Stimulated activated CD4-positive, alpha-beta T cell treated with anti-CD3 and anti-CD28 coated beads, TNF-alpha, amount 100 ng/mL, for 24 hours (primary cell): ENCODE measurements at regions not wholly inside any gene's neighbourhood (a gene's known extent, or its start where the extent isn't known, plus 50 kb on each side); places are given as distances from the start of the nearest gene placed in this dataset.

ENCODE experiments used
- DNase-seq, 3 experiments: peaks; one replicate each; pipeline ENCODE4 v3.0.0-alpha.2; 2020; ENCODE audit warnings: low read depth in 3 of 3

GRCh38 chr15:95998935-95999334 is 331.6 kb upstream of the NR2F2 start:
- DNase-seq = no peak

DNA sequence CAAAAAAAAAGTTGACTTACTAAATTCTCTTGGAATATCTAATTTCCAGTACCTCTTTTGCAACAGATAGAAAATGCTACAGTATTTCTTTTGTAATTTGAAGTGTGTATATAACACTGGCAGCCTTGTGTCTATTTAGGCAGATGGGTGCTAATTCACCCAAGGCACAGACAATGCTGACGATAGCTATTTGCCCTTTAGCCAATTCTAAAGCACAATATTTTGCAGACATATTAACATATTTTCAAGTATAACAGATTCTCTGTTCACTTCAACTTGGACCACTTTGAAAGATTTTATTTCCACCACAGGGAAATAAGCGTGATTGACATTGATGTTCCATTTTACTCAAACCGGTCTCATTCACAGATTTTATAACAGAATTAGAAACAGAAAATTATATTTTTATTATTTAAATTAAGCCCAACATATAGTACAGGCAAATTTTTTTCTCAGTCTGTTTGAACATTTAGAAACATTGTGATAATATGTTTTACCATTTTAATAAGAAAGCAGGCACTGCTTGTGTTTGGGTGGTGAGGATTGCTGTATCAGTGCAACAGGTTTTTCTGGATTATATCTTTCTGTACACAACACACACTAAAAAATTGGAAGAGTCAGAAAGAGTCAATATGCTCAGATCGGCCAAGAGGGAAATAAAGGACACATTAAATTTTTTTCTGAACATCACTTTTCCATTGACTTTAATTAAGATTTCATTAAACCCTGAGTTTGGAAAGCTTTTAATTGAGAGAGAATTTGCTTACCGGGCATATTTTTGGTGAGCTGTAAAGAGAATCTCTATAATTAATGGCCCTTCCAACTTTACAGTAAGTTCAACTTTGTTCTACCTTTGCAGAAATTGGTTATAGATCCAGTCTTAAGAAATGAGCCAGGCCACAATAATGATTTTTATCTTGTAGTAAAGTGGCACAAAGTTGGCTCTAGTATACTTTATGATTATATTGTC is 327.3 kb upstream of the NR2F2 start:
- no peak for DNase-seq

- no peak for DNase-seq
These were observed 324.6 kb upstream of the NR2F2 start for GRCh38 chr15:96005906-96006305.

DNA sequence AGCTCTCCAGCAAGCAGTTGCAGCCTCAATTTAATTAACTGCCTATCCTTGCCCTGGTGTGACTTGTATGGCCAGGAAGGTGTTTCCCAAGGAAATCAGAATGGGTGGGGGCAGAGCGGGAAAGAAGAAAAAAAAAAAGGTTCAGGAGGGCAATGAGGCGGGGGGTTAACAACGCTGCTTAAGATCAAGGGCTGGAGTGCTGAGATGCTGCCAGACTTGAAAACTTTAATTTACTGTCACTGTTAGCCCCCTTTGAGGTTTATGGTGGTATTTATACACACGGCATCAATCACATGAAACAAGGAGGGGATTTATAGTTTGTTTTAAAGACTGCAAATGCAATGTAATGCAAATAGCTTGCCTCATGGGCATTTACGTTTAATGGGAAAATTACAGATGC is 319.4 kb upstream of the NR2F2 start:
- no peak for DNase-seq

DNA sequence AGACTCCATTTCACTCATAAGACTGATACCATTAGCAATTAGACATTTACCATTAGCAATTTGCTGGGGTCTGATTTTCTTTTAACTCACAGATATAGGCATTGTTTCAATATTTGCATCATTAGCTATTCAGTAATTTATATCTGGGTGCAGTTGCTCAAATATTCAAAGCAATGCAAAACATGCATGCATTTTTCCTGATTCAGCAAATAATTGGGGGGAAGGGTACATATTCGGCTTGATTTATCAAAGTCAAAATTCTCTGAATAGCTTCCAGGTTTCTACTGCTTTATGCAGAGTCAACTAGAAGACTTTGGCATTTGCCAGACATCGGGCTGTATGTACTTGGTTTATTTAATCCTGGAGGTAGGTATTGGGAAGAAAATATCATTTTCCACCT is 315.6 kb upstream of the NR2F2 start:
- DNase-seq = no peak

DNA sequence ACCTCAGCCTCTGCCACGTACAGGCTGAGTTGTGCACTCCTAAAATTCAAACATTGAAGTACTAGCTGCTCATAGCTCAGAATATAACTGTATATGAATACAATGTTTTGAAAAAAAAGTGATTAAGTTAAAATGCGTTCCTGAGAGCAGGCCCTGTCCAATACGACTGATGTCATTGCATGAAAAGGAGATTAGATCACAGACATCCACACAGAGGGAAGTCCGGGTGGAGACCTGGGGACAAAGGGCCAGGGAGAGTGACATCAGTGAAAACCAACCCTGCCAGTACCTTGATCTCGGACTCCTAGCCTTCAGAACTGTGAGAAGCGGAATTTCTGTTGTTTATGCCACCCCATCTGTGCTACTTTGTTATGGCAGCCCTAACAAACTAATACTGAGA is 311.4 kb upstream of the NR2F2 start:
- no peak for DNase-seq

DNA sequence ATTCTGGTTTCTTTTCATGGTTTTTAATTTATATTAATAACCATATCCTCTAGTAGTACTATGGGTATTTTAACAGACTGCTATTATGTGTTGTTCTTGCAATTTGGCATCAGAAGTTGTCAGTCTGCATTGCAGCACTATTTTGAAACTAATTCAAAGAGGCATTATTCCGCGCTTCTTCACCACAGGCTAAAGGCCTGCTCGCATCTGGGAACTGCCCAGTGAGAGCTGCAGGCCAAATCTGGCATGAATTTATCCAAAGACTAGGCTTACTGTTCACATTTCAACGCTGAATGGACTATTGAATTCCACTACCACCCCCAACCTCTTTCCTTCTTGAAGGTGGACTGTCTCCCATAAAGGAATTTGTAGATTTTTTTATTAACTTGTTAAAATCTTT is 310.4 kb upstream of the NR2F2 start:
- no peak for DNase-seq

DNA sequence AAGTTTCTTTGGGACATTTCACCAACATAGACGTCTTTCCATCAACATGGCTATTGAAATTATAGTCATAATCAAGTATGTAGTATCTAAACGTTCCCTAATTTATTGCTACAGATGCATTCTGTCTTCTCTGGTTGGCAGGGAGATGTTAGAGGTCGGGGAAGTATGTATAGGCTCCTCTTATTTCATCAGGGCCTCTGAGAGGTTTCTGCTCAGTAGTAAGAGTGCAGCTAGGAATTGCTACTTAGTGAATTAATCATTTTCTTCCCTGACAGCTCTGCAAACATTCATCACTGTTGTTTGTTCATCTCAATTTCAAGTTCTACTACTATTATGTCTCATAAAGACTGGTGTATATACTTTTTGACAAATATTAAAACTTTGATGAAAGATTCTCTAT is 309.7 kb upstream of the NR2F2 start:
- DNase-seq = no peak

GRCh38 chr15:96023081-96023480 is 307.4 kb upstream of the NR2F2 start:
- no peak for DNase-seq

- DNase-seq = no peak
These were observed 303.0 kb upstream of the NR2F2 start for GRCh38 chr15:96027501-96027900.

DNA sequence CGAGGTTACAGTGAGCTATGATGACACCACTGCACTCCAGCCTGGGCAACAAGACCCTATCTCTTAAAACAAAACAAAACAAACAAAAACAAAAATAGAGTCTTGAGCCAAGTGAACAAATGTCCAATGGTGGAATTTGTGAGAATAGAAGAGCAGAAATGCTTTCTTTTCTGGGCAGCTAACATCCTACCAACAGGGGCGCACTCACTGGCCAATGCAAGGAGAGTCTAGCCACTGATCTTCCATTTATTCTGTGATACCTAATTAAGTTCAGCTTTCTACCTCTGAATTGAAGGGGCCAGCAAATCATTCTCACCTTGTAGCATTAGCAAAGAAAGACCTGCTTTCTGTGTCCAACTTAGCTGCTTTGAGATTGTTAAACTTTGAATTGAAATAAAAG is 301.9 kb upstream of the NR2F2 start:
- DNase-seq = no peak

DNA sequence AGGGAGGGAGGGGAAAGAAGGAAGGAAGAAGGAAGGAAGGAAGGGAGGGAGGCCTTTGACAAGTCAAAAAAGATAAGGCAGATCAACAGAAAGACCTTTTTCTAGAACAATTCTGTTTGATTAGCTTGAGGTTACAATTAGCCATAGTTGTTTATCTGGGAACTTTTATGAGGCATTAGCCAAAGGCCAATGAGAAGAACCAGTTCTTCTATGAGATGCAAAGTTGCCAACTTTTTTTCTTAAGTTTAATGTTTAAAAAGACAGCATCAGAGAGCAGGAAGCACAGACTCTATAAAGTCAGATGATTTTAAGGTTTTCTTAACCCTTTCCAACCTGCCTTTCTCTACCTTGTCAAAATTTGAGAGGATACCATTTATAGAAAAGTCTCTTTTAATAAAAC is 301.3 kb upstream of the NR2F2 start:
- no peak for DNase-seq

- no peak for DNase-seq
These were observed 298.9 kb upstream of the NR2F2 start for GRCh38 chr15:96031426-96032110.

DNA sequence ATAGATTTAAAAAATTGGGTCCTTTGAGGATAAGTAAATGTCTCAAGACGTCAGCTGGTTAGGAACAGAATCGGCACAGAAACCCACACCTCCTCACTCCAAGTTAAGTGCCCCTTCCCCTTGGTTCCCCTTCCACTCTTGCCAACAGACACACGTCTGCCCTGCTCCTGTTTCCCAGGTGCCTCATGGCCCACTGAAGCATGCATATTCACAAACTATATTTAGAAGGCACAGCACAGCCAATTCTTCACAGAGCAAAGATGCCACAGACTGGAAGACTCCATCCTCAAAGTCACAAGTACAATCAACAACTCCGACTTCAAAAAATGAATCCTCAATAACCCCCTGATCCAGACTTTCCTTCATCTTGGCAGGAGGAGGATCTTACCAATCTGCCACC is 295.4 kb upstream of the NR2F2 start:
- no peak for DNase-seq

- DNase-seq = no peak
These were observed 294.9 kb upstream of the NR2F2 start for GRCh38 chr15:96035635-96036034.

- no peak for DNase-seq
These were observed 292.9 kb upstream of the NR2F2 start for GRCh38 chr15:96037584-96037983.

- no peak for DNase-seq
These were observed 292.4 kb upstream of the NR2F2 start for GRCh38 chr15:96038131-96038530.

GRCh38 chr15:96038650-96039049 is 291.9 kb upstream of the NR2F2 start:
- no peak for DNase-seq

GRCh38 chr15:96041982-96042733 is 288.3 kb upstream of the NR2F2 start:
- no peak for DNase-seq

- no peak for DNase-seq
These were observed 287.7 kb upstream of the NR2F2 start for GRCh38 chr15:96042734-96043224.

DNA sequence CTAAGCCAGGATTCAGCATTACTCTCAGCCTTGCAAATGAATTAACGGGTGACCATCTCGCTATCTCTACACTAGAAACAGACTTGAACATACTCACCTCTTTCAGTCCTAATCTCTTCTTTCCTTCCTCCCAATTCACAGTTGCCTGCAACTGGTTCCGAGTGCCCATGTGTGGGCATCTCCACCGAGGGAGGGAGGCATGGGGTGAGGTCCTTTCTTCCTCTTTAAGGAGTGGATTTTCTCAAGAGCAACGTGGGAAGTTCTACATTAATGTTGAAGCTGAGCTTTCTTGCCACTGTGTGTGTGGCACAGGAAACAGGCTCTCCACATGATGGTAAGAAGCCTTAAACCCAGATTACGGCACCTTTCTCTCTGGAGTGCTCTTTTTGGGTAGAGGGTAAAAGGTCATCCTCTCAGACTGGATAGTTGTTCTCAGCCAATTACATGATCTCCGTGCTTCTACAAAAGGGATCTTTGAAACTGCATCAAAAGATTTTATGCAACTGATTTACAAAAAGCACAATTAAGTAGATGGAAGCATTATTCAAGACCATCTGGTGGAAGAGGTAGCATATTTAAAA is 286.8 kb upstream of the NR2F2 start:
- DNase-seq = no peak
